Activated naive CD8-positive, alpha-beta T cell treated with anti-CD3 and anti-CD28 coated beads, Interleukin-2, amount 50 U/mL, for 24 hours (primary cell): ENCODE measurements at regions not wholly inside any gene's neighbourhood (a gene's known extent, or its start where the extent isn't known, plus 50 kb on each side); places are given as distances from the start of the nearest gene placed in this dataset.

Source experiments
- ATAC-seq: fragments of 150-1000 bp; cut with Tn5 transposase; one replicate; pipeline ENCODE4 v1.10.0; 2021
- DNase-seq: peaks from one replicate; pipeline ENCODE4 v3.0.0; 2021
- H3K27ac Mint-ChIP-seq: one replicate; pipeline ENCODE4 v1.8.0; 2021; ENCODE audit warnings: mild to moderate bottlenecking, mixed read lengths
- H3K27me3 Mint-ChIP-seq: one replicate; pipeline ENCODE4 v1.8.0; 2021; ENCODE audit warnings: mixed read lengths
- H3K36me3 Mint-ChIP-seq: one replicate; pipeline ENCODE4 v1.8.0; 2021; ENCODE audit warnings: low read depth, mixed read lengths
- H3K4me1 Mint-ChIP-seq: one replicate; pipeline ENCODE4 v1.8.0; 2021; ENCODE audit warnings: mixed read lengths
- H3K4me3 Mint-ChIP-seq: one replicate; pipeline ENCODE4 v1.8.0; 2021; ENCODE audit warnings: mild to moderate bottlenecking, moderate library complexity, mixed read lengths
- H3K9me3 Mint-ChIP-seq: one replicate; pipeline ENCODE4 v1.8.0; 2021; ENCODE audit warnings: mixed read lengths

- peaks cover 27% of the 10 kb centered on the region for H3K9me3 Mint-ChIP-seq
Measured at GRCh38 chr5:166486348-166486747, 1805.1 kb upstream of the WWC1 start.

GRCh38 chr5:166488560-166488959 is 1802.9 kb upstream of the WWC1 start:
- DNase-seq (no peak), ATAC-seq (no peak)
- Mint-ChIP-seq H3K27me3 (no peaks in the 10 kb centered on the region), H3K36me3 (no peaks in the 10 kb centered on the region), H3K9me3 (peaks cover 20% of the 10 kb centered on the region), H3K27ac (no peak overlapping the region), H3K4me3 (no peak overlapping the region), H3K4me1 (no peaks in the 10 kb centered on the region)

More at GRCh38 chr5:166486348-166486747, 1805.1 kb upstream of the WWC1 start:
- no peaks in the 10 kb centered on the region for H3K27me3 Mint-ChIP-seq
- ATAC-seq (no peak), DNase-seq (no peak)
- no peak overlapping the region for H3K27ac Mint-ChIP-seq
- H3K4me1 Mint-ChIP-seq: no peaks in the 10 kb centered on the region
- H3K36me3 Mint-ChIP-seq: no peaks in the 10 kb centered on the region
- no peak overlapping the region for H3K4me3 Mint-ChIP-seq

DNA sequence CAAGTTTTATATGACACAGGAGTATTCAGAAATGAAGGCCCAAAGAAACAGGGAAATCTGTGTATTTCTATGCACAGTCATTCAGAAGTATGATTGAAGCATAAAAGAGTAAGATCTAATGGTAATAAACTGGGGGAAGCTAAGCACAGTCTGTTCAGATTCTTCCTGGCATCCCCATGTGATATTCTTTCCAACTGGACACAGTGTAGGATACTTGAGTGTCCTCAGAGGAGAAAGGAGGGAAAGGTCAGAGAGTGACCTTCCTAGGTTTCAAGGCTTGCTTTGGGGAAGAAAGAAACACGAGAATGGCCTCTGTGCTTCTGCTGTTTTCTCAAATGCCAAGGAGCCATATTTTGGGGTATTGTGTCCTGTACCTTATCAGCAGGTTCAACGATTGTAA is 1798.4 kb upstream of the WWC1 start:
- Mint-ChIP-seq H3K27ac (no peak overlapping the region), H3K4me1 (no peaks in the 10 kb centered on the region), H3K4me3 (no peak overlapping the region), H3K36me3 (no peaks in the 10 kb centered on the region), H3K9me3 (peaks cover 17% of the 10 kb centered on the region), H3K27me3 (no peaks in the 10 kb centered on the region)
- ATAC-seq: no peak
- DNase-seq: no peak

- Mint-ChIP-seq H3K27ac (no peak overlapping the region), H3K4me3 (no peak overlapping the region), H3K4me1 (no peaks in the 10 kb centered on the region), H3K36me3 (no peaks in the 10 kb centered on the region), H3K27me3 (no peaks in the 10 kb centered on the region), H3K9me3 (peaks cover 17% of the 10 kb centered on the region)
- DNase-seq (no peak), ATAC-seq (no peak)
Measured at GRCh38 chr5:166493612-166494011, 1797.8 kb upstream of the WWC1 start.

DNA sequence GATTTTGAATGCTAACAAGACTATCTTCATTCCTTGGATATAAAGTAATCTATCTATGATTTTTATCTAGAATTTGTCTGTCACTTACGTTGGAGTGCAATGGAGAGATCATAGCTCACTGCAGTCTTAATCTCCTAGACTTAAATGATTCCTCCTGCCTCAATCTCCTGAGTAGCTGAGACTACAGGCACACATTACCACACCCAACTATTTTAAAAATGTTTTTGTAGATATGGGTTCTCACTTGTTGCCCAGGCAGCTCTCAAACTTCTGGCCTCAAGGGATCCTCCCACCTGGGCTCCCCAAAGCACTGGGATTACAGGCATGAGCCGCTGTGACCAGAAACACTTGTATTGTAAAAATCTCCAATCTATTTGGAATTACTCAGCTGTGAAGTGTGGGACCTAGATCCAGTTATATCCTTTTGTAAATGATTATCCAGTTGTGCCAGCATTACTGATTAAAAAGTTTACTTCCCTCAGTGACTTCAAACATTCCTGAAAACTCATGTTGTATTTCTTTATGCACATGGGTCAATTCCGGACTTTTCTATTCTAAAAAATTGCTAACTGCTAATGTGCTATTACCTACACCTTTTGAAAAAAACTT is 1793.8 kb upstream of the WWC1 start:
- H3K27ac Mint-ChIP-seq: no peak overlapping the region
- ATAC-seq: no peak
- H3K4me3 Mint-ChIP-seq: no peak overlapping the region
- H3K4me1 Mint-ChIP-seq: no peaks in the 10 kb centered on the region
- peaks cover 18% of the 10 kb centered on the region for H3K9me3 Mint-ChIP-seq
- DNase-seq: no peak
- H3K36me3 Mint-ChIP-seq: no peaks in the 10 kb centered on the region
- no peaks in the 10 kb centered on the region for H3K27me3 Mint-ChIP-seq

- Mint-ChIP-seq H3K4me3 (no peak overlapping the region), H3K36me3 (no peaks in the 10 kb centered on the region), H3K9me3 (peaks cover 19% of the 10 kb centered on the region), H3K4me1 (no peaks in the 10 kb centered on the region), H3K27ac (no peak overlapping the region), H3K27me3 (no peaks in the 10 kb centered on the region)
- DNase-seq (no peak), ATAC-seq (no peak)
Measured at GRCh38 chr5:166499447-166500240, 1791.8 kb upstream of the WWC1 start.

DNA sequence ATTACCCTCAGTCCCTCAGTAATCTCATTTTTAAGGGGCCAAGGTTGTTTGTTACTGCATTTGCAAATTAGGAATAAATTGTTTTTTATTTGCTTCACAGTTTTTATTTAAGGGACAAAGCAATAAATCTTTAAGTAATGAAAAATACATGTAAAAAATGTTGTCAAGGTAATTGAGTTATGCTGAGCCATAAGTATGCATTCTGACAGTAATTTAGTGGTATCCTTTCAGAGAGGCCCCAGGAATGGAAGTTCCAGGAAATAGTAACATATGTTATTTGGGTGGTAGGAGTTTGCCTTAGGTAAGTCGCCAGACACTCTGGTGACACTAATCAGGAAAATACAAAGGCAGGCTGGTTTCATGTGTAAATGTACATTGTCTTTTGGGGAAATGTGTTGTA is 1787.9 kb upstream of the WWC1 start:
- H3K27me3 Mint-ChIP-seq: no peaks in the 10 kb centered on the region
- ATAC-seq: no peak

GRCh38 chr5:166505067-166505466 is 1786.4 kb upstream of the WWC1 start:
- no peaks in the 10 kb centered on the region for H3K27me3 Mint-ChIP-seq
- ATAC-seq (no peak), DNase-seq (no peak)
- no peaks in the 10 kb centered on the region for H3K36me3 Mint-ChIP-seq
- no peak overlapping the region for H3K27ac Mint-ChIP-seq
- H3K9me3 Mint-ChIP-seq: peaks cover 26% of the 10 kb centered on the region
- no peaks in the 10 kb centered on the region for H3K4me1 Mint-ChIP-seq
- H3K4me3 Mint-ChIP-seq: no peak overlapping the region

More for the DNA sequence above, 1787.9 kb upstream of the WWC1 start:
- Mint-ChIP-seq H3K4me1 (no peaks in the 10 kb centered on the region), H3K27ac (no peak overlapping the region), H3K4me3 (no peak overlapping the region), H3K9me3 (peaks cover 21% of the 10 kb centered on the region), H3K36me3 (no peaks in the 10 kb centered on the region)
- no peak for DNase-seq

- Mint-ChIP-seq H3K4me1 (no peaks in the 10 kb centered on the region), H3K27me3 (no peaks in the 10 kb centered on the region), H3K9me3 (peaks cover 22% of the 10 kb centered on the region), H3K27ac (no peak overlapping the region), H3K36me3 (no peaks in the 10 kb centered on the region), H3K4me3 (no peak overlapping the region)
- DNase-seq (no peak), ATAC-seq (no peak)
Measured at GRCh38 chr5:166505544-166505943, 1785.9 kb upstream of the WWC1 start.

DNA sequence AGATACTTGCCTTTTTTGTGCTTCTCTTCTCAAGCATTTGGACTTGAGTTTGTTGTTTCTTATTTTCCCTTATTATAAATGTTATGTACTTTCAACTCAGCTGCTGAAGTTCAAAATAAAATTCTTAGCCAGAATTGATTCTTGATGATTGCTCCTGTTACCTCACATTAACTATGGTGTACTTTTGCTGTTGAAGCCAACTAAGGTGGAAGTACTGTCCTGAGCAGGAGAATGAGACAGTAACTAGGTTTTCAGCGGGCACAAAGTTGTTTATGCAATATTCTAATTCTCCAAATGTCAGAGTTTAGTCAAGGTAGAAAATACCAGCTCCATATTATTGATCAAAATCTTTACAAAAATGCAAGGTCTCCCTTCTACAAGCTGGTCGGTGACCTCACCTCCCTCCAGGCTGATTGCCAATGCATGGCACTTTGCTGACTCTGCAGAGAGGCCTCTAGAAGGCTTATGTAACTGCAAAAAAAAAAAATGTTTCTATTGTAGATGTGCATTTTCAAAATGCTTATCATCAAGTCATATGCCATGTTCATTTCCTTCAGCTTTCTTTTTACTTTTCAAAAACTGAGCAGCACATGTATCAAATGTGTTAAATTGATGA is 1783.5 kb upstream of the WWC1 start:
- H3K4me3 Mint-ChIP-seq: no peak overlapping the region
- H3K27me3 Mint-ChIP-seq: no peaks in the 10 kb centered on the region
- ATAC-seq: no peak

DNA sequence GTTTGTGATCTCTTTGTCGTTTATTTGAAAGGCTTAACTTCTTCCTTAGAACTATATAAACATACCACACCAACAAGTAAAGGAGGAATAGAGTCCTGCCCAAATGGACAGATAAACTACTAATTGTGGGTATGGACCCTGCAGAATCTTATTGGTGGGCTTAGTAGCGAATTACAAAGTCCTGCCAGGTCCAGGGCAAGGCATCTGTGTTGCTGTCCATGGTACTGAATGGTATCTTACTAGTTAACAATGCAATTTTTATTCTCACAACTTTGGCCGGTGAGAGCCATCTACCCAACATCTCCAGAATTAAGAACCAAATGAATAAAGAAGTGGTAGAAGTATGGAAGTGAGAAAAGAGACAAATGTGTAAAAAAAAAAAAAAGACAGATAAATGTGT is 1782.4 kb upstream of the WWC1 start:
- H3K4me1 Mint-ChIP-seq: no peaks in the 10 kb centered on the region
- no peak overlapping the region for H3K27ac Mint-ChIP-seq
- ATAC-seq (no peak), DNase-seq (no peak)
- peaks cover 26% of the 10 kb centered on the region for H3K9me3 Mint-ChIP-seq
- no peaks in the 10 kb centered on the region for H3K36me3 Mint-ChIP-seq
- no peaks in the 10 kb centered on the region for H3K27me3 Mint-ChIP-seq
- H3K4me3 Mint-ChIP-seq: no peak overlapping the region

More for the DNA sequence above, 1783.5 kb upstream of the WWC1 start:
- Mint-ChIP-seq H3K9me3 (peaks cover 20% of the 10 kb centered on the region), H3K27ac (no peak overlapping the region), H3K36me3 (no peaks in the 10 kb centered on the region), H3K4me1 (no peaks in the 10 kb centered on the region)
- DNase-seq: no peak

DNA sequence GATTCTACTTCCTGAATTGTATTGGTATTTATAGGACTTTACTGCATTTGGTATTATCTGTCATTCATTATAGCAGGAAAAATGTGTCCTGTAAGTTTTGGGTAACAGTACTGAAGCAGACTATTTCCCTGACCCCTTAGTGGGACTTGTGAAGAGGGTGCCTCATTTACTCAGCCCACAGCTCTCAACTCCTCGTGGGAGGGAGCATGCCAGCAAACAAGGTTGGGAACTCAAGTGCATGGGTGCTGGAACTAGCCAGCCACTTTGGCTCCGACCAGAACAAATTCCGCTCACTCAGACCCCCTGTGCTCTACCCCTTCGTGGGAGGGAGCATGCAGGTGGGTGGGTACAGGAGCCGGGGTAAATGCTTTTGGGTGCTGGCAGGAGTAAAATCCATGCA is 1773.5 kb upstream of the WWC1 start:
- Mint-ChIP-seq H3K27ac (no peak overlapping the region), H3K27me3 (no peaks in the 10 kb centered on the region), H3K9me3 (peaks cover 12% of the 10 kb centered on the region), H3K36me3 (no peaks in the 10 kb centered on the region), H3K4me3 (no peak overlapping the region), H3K4me1 (no peaks in the 10 kb centered on the region)
- DNase-seq (no peak), ATAC-seq (no peak)

- ATAC-seq (no peak), DNase-seq (no peak)
- peaks cover 9% of the 10 kb centered on the region for H3K9me3 Mint-ChIP-seq
- H3K36me3 Mint-ChIP-seq: no peaks in the 10 kb centered on the region
- H3K4me3 Mint-ChIP-seq: no peak overlapping the region
- no peaks in the 10 kb centered on the region for H3K4me1 Mint-ChIP-seq
- no peaks in the 10 kb centered on the region for H3K27me3 Mint-ChIP-seq
- no peak overlapping the region for H3K27ac Mint-ChIP-seq
Measured at GRCh38 chr5:166523206-166523605, 1768.2 kb upstream of the WWC1 start.

- ATAC-seq (no peak), DNase-seq (no peak)
- no peak overlapping the region for H3K27ac Mint-ChIP-seq
- no peaks in the 10 kb centered on the region for H3K27me3 Mint-ChIP-seq
- no peaks in the 10 kb centered on the region for H3K4me1 Mint-ChIP-seq
- peaks cover 4% of the 10 kb centered on the region for H3K9me3 Mint-ChIP-seq
- no peak overlapping the region for H3K4me3 Mint-ChIP-seq
- H3K36me3 Mint-ChIP-seq: no peaks in the 10 kb centered on the region
Measured at GRCh38 chr5:166529200-166529599, 1762.2 kb upstream of the WWC1 start.
